ENCODE measurements at regions not wholly inside any gene's neighbourhood (a gene's known extent, or its start where the extent isn't known, plus 50 kb on each side); places are given as distances from the start of the nearest gene placed in this dataset.
"Not testable (repeated sequence)": the region's sequence is repeated elsewhere in the genome, so short reads cannot be mapped to it uniquely, and the experiment has no call there.

GRCh38 chr4:13920111-13920875 is 292.8 kb upstream of the BOD1L1 start:
- H3K4me3 ChIP-seq, result no peak overlapping the region
- no peaks in the 10 kb centered on the region for H3K27me3 ChIP-seq
- H3K36me3 ChIP-seq, result no peaks in the 10 kb centered on the region
- 76% methylated on average over 8 of the region's 8 CpGs for WGBS
- no peaks in the 10 kb centered on the region for H3K9me3 ChIP-seq
- TF ChIP-seq EP300 (IDR thresholded peaks at IDR 0.05), result no peak
- no peak for TF ChIP-seq POLR2AphosphoS5 (IDR thresholded peaks at IDR 0.05)
- TF ChIP-seq CTCF (IDR thresholded peaks at IDR 0.05), result no peak
- H3K4me1 ChIP-seq, result peaks cover 14% of the 10 kb centered on the region
- no peak for DNase-seq (ENCODE audit: low spot score in 2 of 2)
- H3K27ac ChIP-seq, result peak overlapping the region; percentile 49

DNA sequence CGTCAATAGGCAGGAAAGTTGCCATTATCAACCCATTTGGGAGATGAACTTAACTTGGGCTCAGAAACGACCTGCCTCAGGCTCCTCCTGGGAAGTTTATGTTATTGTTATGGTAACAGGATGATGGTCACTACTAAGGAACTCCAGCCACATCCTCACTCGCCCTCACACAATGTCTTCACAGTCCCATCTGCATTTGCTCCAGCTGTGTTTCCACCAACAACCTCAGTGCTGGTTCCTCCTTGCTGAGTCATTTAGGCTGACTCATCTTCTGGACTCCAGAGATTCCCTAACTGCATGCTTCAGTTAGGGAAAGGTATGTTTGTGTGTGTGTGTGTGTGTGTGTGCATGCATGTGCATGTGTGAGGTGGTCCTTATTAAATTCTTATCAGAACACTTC is 293.4 kb upstream of the BOD1L1 start:
- peak in 1 of 2 donors; percentile 71 for DNase-seq (ENCODE audit: low spot score in 2 of 2)
- Histone ChIP-seq H3K27ac (peak overlapping the region; percentile 49), H3K9me3 (no peaks in the 10 kb centered on the region), H3K27me3 (no peaks in the 10 kb centered on the region), H3K4me3 (no peak overlapping the region), H3K36me3 (no peaks in the 10 kb centered on the region), H3K4me1 (peaks cover 14% of the 10 kb centered on the region)
- 29% methylated on average over 3 of the region's 3 CpGs for WGBS
- TF ChIP-seq CTCF (IDR thresholded peaks at IDR 0.05), result no peak
- no peak for TF ChIP-seq POLR2A (IDR thresholded peaks at IDR 0.05)
- no peak for TF ChIP-seq POLR2AphosphoS5 (IDR thresholded peaks at IDR 0.05)
- TF ChIP-seq EP300 (IDR thresholded peaks at IDR 0.05), result no peak

- no peaks in the 10 kb centered on the region for H3K27me3 ChIP-seq
- H3K4me3 ChIP-seq, result no peak overlapping the region
- peaks cover 14% of the 10 kb centered on the region for H3K4me1 ChIP-seq
- TF ChIP-seq CTCF (IDR thresholded peaks at IDR 0.05), result no peak
- TF ChIP-seq EP300 (IDR thresholded peaks at IDR 0.05), result no peak
- no peak for TF ChIP-seq POLR2AphosphoS5 (IDR thresholded peaks at IDR 0.05)
- TF ChIP-seq POLR2A (IDR thresholded peaks at IDR 0.05), result no peak
- H3K36me3 ChIP-seq, result no peaks in the 10 kb centered on the region
- WGBS, result 31% methylated on average over 1 of the region's 1 CpG
- H3K9me3 ChIP-seq, result no peaks in the 10 kb centered on the region
- H3K27ac ChIP-seq, result no peak overlapping the region
- no peak for DNase-seq (ENCODE audit: low spot score in 2 of 2)
These were observed 294.3 kb upstream of the BOD1L1 start for GRCh38 chr4:13921805-13922204.

- peaks cover 14% of the 10 kb centered on the region for H3K4me1 ChIP-seq
- no peaks in the 10 kb centered on the region for H3K36me3 ChIP-seq
- WGBS, result 71% methylated on average over 2 of the region's 2 CpGs
- DNase-seq (ENCODE audit: low spot score in 2 of 2), result no peak
- no peaks in the 10 kb centered on the region for H3K27me3 ChIP-seq
- no peak overlapping the region for H3K4me3 ChIP-seq
- no peak for TF ChIP-seq CTCF (IDR thresholded peaks at IDR 0.05)
- no peak for TF ChIP-seq EP300 (IDR thresholded peaks at IDR 0.05)
- TF ChIP-seq POLR2A (IDR thresholded peaks at IDR 0.05), result no peak
- TF ChIP-seq POLR2AphosphoS5 (IDR thresholded peaks at IDR 0.05), result no peak
- no peak overlapping the region for H3K27ac ChIP-seq
- no peaks in the 10 kb centered on the region for H3K9me3 ChIP-seq
These were observed 294.9 kb upstream of the BOD1L1 start for GRCh38 chr4:13922459-13922858.

DNA sequence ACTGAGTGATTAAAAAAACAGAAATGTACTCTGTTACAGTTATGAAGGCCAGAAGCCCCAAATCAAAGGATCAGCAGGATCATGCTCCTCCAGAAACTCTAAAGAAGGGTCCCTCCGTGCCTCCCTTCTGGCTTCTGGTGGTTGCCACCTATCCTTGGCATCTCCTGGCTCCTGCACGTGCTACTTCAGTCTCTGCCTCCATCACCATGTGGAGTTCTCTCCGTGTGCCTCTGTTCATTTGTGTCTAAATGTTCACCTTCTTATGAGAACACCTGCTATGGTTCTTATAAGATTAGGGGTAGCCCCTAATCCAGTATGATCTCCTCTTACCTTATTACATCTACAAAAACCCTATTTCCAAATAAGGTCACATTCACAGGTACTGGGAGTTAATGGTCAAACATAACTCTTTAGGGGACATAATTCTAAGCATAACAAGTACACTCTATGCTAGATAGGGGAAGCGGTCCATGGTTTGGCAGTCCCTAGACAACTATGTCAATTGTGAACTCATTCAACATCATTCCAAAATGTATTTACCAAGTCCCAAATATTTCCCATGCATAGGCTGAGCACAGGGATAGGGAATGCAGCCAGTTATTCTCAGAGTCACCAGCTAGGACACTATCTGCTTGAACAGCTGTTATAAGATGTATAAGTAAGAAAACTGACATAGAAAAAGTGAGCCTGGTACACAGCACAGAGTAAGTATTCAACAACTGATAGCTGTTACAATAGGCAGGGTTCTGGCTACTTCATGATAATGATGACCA is 295.5 kb upstream of the BOD1L1 start:
- 42% methylated on average over 4 of the region's 4 CpGs for WGBS
- no peaks in the 10 kb centered on the region for H3K9me3 ChIP-seq
- peak overlapping the region; percentile 65 for H3K27ac ChIP-seq
- no peak overlapping the region for H3K4me3 ChIP-seq
- no peak for TF ChIP-seq EP300 (IDR thresholded peaks at IDR 0.05)
- TF ChIP-seq CTCF (IDR thresholded peaks at IDR 0.05), result no peak
- TF ChIP-seq POLR2A (IDR thresholded peaks at IDR 0.05), result no peak
- no peak for TF ChIP-seq POLR2AphosphoS5 (IDR thresholded peaks at IDR 0.05)
- H3K27me3 ChIP-seq, result no peaks in the 10 kb centered on the region
- DNase-seq (ENCODE audit: low spot score in 2 of 2), result no peak
- peaks cover 14% of the 10 kb centered on the region for H3K4me1 ChIP-seq
- H3K36me3 ChIP-seq, result no peaks in the 10 kb centered on the region

DNA sequence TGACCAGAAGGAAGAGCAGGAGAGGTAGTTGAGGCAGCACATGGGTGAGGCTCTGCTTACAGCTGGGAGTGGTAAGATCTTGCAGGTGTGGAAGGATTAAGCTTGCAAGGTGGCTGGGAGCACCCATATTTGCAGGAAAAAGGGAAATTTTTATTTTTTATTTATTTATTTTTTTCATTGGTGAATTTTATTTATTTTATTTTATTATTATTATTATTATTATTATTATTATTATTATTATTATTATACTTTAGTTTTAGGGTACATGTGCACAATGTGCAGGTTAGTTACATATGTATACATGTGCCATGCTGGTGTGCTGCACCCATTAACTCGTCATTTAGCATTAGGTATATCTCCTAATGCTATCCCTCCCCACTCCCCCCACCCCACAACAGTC is 297.4 kb upstream of the BOD1L1 start:
- H3K4me3 ChIP-seq; DNase-seq (ENCODE audit: low spot score in 2 of 2): not testable (repeated sequence)
- 83% methylated on average over 1 of the region's 1 CpG for WGBS

More for the DNA sequence above, 297.4 kb upstream of the BOD1L1 start:
- Histone ChIP-seq H3K4me1 (peaks cover 14% of the 10 kb centered on the region), H3K27ac (peak overlapping the region; percentile 65)
- H3K9me3 ChIP-seq, H3K27me3 ChIP-seq, H3K36me3 ChIP-seq: not testable (repeated sequence)
